NCI-H2227 (cell line): ENCODE measurements at regions not wholly inside any gene's neighbourhood (a gene's known extent, or its start where the extent isn't known, plus 50 kb on each side); places are given as distances from the start of the nearest gene placed in this dataset.

Source experiments
- DNase-seq: peaks from one replicate; lab custom pipeline; 2025; ENCODE audit not compliant: unreplicated experiment; lab: John Stamatoyannopoulos, UW

DNA sequence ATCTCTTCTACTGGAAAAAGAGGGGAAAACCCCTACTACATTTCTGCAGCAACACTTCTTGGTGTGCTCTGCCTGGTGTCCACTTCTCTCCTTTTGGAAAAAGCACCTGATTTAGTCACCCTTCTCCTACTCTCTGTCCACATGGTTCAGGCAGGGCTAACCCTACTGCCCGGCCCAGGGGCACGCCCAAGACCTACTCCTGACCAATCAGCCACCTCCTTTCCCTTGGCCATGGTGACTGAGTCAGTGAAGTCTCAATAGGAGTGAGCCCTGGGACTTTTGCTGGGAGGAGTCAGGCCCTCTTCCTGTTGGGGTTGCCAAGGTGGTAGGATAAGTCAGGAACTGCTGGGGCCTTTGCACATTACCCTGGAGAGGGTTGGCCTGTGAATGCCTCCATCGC lies 52.5 kb upstream of the MYL2 start:
- DNase-seq, result no peak

DNA sequence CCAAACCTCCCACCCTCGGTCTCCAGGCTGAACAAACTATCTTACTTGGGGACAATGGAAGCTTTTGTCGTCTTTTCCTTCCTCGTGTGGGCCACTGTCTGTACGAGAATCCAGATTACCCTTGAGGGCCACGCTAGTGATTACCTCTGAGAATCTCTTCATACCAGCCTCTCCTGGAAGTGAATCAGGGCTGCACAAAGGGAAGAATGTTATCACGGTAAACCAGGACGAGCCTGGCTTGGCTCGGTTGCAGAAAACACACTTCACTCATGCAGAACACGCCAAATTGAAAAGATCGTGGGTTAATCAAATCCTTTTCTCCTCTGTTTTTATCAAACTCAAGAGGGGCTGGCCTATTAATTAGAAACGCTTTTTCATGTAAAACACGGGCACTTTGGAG lies 51.6 kb upstream of the MYL2 start:
- DNase-seq, result no peak

- no peak for DNase-seq
Measured at GRCh38 chr12:110971189-110971920, 51.0 kb upstream of the MYL2 start.
